Activated T-cell treated with anti-CD3 and anti-CD28 coated beads for 1 hour (primary cell): ENCODE measurements at regions not wholly inside any gene's neighbourhood (a gene's known extent, or its start where the extent isn't known, plus 50 kb on each side); places are given as distances from the start of the nearest gene placed in this dataset.
"Not testable (repeated sequence)": the region's sequence is repeated elsewhere in the genome, so short reads cannot be mapped to it uniquely, and the experiment has no call there.

ENCODE experiments used
- DNase-seq: peaks from one replicate; pipeline ENCODE4 v3.0.0-alpha.2; 2020; ENCODE audit warnings: low read depth

GRCh38 chr6:134821928-134822864 is 127.7 kb downstream of the ALDH8A1 start:
- DNase-seq, result no peak

GRCh38 chr6:134821397-134821796 is 128.5 kb downstream of the ALDH8A1 start:
- DNase-seq, result no peak

GRCh38 chr6:134819863-134820800 is 129.8 kb downstream of the ALDH8A1 start:
- DNase-seq, result no peak

GRCh38 chr6:134819236-134819635 is 130.7 kb downstream of the ALDH8A1 start:
- DNase-seq, result no peak

- DNase-seq, result no peak
Observed at GRCh38 chr6:134817448-134817847, 132.5 kb downstream of the ALDH8A1 start.

GRCh38 chr6:134816780-134817179 is 133.1 kb downstream of the ALDH8A1 start:
- no peak for DNase-seq

GRCh38 chr6:134816300-134816699 is 133.6 kb downstream of the ALDH8A1 start:
- DNase-seq, result no peak

GRCh38 chr6:134814076-134814695 is 135.7 kb downstream of the ALDH8A1 start:
- no peak for DNase-seq

GRCh38 chr6:134813146-134813545 is 136.8 kb downstream of the ALDH8A1 start:
- no peak for DNase-seq

GRCh38 chr6:134810402-134810801 is 139.5 kb downstream of the ALDH8A1 start:
- no peak for DNase-seq

GRCh38 chr6:134809130-134809529 is 140.8 kb downstream of the ALDH8A1 start:
- no peak for DNase-seq

- no peak for DNase-seq
Observed at GRCh38 chr6:134806180-134806798, 143.6 kb downstream of the ALDH8A1 start.

GRCh38 chr6:134805168-134805567 is 144.7 kb downstream of the ALDH8A1 start:
- DNase-seq, result no peak

GRCh38 chr6:134804311-134804710 is 145.6 kb downstream of the ALDH8A1 start:
- DNase-seq, result not testable (repeated sequence)

GRCh38 chr6:134802426-134803058 is 147.4 kb downstream of the ALDH8A1 start:
- no peak for DNase-seq

- no peak for DNase-seq
Observed at GRCh38 chr6:134797400-134798113, 152.3 kb downstream of the ALDH8A1 start.

- no peak for DNase-seq
Observed at GRCh38 chr6:134795691-134796090, 154.2 kb downstream of the ALDH8A1 start.

GRCh38 chr6:134795001-134795400 is 154.9 kb downstream of the ALDH8A1 start:
- DNase-seq, result no peak

GRCh38 chr6:134791243-134791843 is 158.6 kb downstream of the ALDH8A1 start:
- not testable (repeated sequence) for DNase-seq

GRCh38 chr6:134787261-134787877 is 162.5 kb downstream of the ALDH8A1 start:
- no peak for DNase-seq
